ENCODE measurements at regions not wholly inside any gene's neighbourhood (a gene's known extent, or its start where the extent isn't known, plus 50 kb on each side); places are given as distances from the start of the nearest gene placed in this dataset.
A peak's percentile ranks its signal among the peaks of the same experiment; 100 is the strongest.

DNA sequence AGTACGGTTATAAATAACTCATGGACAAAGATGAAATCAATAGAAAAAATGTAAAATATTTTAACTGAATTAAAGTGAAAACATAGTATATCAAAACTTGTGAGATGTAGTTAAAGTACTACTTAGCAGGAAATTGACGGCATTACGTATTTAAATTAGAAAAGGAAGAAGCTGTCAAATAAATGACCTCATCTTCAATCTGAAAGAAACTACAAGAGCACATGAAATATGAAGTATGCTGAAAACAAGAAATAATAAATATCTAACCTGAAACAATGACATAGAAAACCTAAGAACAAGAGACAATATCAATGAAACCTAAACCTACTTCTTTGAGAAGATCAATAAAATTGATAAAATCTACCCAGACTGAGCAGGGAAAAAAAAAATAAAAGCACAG is 122.2 kb upstream of the PDE4B start:
- DNase-seq (ENCODE audit: low read depth in 1 of 2, low spot score in 1 of 2), result no peak

DNA sequence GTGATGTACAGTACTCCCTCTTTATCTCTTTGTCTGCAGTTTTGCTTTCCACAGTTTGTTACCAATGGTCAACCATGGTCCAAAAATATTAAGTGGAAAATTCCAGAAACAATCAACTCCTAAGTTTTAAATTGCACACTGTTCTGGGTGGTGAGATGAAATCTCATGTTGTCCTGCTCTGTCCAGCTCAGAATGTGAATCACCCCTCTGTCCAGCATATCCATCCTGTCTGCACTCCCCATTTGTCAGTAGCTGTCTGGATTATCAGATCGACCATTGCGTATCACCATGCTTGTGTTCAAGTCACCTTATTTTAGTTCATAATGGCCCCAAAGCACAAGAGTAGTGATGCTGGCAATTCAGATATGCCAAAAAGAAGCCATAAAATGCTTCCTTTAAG is 118.2 kb upstream of the PDE4B start:
- no peak for DNase-seq (ENCODE audit: low read depth in 1 of 2, low spot score in 1 of 2)

DNA sequence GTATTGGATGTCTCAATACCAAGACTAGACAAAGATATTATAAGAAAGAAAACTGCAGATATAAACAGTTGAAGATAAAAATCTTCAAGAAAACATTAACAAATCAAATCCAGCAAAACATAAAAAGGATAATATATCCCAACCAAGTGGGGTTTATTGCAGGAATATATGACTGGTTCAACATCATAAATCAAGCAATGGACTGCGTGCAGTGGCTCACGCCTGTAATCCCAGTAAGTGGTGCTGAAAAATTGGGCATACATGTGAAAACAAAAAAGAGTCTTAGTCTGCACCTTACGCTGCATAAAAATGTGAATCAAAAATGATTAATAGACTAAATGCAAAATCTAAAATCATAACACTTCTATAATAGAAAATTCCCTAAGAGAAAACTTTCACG is 112.9 kb upstream of the PDE4B start:
- DNase-seq (ENCODE audit: low read depth in 1 of 2, low spot score in 1 of 2), result no peak

DNA sequence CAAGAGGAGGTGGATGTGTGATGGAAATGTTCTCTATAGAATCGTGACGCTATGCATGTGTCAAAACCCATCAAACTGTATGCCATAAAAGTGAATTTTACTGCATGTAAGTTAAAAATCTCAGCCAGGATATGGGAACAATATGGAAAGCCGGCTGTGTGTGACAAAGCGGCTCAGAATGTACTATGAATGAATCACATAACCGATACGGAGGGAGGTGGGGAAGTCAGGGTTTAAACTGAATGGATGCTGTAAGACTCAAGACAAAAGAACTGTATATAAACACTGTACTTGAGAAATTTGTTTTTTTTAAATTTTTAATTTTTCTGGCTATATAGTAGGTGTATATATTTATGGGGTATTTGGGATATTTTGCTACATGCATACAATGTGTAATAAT is 111.6 kb upstream of the PDE4B start:
- DNase-seq (ENCODE audit: low read depth in 1 of 2, low spot score in 1 of 2), result no peak

DNA sequence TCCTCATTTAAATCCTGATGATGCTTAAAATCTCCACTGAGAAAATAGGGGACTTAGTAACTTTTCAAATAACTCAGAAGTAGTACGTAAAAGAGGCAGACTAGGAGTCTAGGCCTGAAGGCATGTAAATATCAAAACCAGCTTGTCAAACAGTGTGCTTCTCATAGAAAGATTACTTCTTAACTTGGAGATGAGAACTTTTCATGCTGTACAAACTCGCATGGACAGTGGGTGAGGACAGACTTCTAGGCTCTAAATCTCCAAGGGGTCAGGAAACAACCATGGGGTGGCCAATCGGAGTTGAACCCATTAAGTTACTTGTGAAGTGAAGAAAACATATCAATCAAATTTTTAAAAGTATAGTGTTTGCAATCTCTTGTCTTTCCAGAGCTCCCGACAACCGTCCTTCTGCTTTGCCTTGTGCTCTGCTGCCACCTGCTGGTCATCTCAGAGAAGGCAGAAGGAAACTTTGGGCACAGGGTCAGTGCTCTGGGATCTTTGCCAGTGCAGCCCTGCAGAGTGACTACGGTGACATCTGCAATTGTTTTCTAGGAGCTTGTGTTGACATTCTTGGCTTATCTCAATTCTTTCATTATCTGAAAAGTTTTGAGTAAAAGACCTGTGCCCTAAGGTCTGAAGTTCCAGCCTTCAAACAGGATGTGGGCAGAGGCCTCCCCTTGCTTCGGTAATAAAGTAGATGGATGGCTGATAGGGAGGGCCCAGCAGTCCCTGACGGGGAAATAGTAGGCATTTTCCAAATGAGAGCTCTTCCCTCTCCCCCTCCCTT is 105.1 kb upstream of the PDE4B start:
- DNase-seq (ENCODE audit: low read depth in 1 of 2, low spot score in 1 of 2), result peak; percentile 60 to 64

DNA sequence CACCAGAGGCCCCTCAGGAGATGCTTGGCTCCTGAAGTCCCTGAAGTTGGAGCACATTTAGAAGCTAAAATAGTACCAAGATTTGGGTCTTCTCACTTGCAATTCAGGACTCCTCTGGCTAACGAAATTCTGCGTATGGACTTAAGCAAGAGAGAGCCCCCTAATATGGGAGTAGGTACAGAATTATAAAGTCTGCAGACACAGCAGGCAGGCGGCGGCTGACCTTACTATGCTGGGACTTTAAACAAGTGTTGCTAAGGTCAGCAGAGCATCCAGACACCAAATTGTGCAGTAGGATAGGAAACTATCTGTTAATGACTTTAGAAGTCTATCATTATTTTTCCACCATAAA is 104.5 kb upstream of the PDE4B start:
- DNase-seq (ENCODE audit: low read depth in 1 of 2, low spot score in 1 of 2), result no peak

- no peak for DNase-seq (ENCODE audit: low read depth in 1 of 2, low spot score in 1 of 2)
Measured at GRCh38 chr1:65688848-65689247, 103.8 kb upstream of the PDE4B start.

GRCh38 chr1:65691152-65691900 is 101.4 kb upstream of the PDE4B start:
- DNase-seq (ENCODE audit: low read depth in 1 of 2, low spot score in 1 of 2), result no peak

DNA sequence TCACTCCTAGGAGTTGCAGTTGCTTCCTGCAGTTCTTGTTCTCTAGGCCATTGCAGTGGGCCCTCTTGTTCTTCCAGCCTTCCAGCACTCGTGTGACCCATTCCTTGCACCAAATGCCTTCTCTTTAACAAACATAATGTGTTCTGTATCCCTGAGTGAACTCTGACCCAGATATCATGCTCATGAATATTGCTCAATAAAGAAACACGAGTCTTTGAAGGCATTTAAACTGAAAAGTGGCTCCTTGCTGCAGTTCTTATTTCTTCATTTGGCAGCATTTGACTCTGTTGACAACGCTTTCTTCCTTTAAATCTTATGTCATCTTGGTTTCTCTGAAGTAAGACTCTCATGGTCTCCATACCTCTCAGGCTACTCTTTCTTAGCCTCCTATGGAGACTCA is 100.7 kb upstream of the PDE4B start:
- DNase-seq (ENCODE audit: low read depth in 1 of 2, low spot score in 1 of 2), result no peak

GRCh38 chr1:65694126-65694525 is 98.6 kb upstream of the PDE4B start:
- no peak for DNase-seq (ENCODE audit: low read depth in 1 of 2, low spot score in 1 of 2)

- no peak for DNase-seq (ENCODE audit: low read depth in 1 of 2, low spot score in 1 of 2)
Measured at GRCh38 chr1:65694933-65695332, 97.8 kb upstream of the PDE4B start.

DNA sequence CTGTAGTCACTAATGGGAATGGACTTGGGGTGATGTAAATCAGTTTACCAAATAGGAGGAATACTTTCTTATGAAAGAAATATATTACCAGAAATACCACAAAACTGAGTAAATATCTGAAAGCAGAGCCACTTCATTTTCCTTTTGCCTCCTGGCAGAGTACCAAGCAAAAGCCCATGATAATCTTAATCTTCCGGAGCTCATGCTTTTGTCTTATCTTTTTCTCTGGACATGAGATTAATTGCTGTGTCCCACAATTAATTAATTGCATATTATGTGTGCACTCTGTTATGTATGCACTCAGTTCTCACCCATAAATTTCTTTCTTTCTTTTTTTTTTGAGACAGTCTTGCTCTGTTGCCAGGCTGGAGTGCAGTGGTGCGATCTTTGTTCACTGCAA is 94.1 kb upstream of the PDE4B start:
- no peak for DNase-seq (ENCODE audit: low read depth in 1 of 2, low spot score in 1 of 2)

- no peak for DNase-seq (ENCODE audit: low read depth in 1 of 2, low spot score in 1 of 2)
Measured at GRCh38 chr1:65703853-65704252, 88.8 kb upstream of the PDE4B start.

DNA sequence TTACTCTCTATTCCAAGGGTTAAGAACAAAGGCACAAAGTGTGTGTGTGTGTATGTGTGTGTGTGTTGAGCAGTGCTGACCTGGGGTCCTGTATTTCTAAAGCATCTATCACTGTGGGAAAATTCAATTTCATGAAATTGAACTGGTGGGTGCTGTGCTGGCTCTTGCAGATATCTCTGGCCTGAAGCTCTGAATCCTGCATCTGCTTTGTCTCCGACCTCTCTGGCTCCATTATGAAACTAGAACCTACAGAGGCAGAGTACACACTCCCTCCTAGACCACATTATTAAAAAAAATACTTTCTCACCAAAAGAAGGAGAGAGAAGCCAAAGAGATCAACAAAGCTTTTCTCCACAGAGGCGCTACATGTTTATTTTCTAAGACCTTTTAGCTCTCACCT is 88.4 kb upstream of the PDE4B start:
- no peak for DNase-seq (ENCODE audit: low read depth in 1 of 2, low spot score in 1 of 2)

DNA sequence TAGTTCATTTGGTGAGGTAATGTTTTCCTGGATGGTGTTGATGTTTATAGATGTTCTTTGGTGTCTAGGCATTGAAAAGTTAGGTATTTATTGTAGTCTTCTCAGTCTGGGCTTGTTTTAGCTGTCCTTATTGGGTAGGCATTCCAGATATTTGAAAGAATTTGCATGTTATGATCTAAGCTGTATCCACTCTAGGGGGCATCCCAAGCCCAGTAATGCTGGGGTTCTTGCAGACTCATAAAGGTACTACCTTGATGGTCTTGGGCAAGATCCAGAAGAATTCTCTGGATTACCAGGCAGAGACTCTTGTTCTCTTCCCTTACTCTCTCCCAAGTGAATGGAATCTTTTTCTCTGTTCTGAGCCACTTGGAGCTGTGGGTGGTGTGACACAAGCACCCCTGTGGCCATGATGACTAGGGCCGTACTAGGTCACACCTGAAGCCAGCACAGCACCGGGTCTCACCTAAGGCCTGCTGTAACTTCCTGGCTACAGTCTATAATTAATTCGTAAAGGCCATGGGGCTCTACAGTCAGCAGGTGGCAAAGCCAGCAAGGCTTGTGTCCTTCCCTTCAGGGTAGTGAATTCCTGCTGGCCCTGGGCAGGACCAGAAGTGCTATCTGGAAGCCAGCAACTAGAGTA is 74.8 kb upstream of the PDE4B start:
- no peak for DNase-seq (ENCODE audit: low read depth in 1 of 2, low spot score in 1 of 2)

- no peak for DNase-seq (ENCODE audit: low read depth in 1 of 2, low spot score in 1 of 2)
Measured at GRCh38 chr1:65719391-65719790, 73.3 kb upstream of the PDE4B start.

GRCh38 chr1:65722461-65722860 is 70.2 kb upstream of the PDE4B start:
- DNase-seq (ENCODE audit: low read depth in 1 of 2, low spot score in 1 of 2), result no peak

GRCh38 chr1:65724151-65724550 is 68.5 kb upstream of the PDE4B start:
- no peak for DNase-seq (ENCODE audit: low read depth in 1 of 2, low spot score in 1 of 2)

DNA sequence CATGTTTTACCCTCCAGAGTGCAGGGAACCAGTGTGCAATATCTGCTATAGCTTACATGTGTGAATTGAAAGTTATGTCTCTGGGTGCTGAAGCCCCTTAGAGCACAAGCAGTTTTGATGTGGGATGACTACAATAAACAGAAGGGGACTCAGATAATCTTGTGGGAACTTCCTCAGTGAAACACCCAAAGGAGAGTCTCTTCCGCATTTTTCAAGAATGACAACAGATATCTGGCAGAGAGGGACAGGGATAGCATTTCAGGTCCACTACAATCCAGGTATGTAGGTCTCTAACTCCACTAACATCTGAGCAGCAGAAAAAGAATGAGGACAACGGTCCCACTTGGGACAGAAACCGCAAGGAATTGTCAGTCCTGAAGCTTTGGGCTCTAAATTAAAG is 67.6 kb upstream of the PDE4B start:
- DNase-seq (ENCODE audit: low read depth in 1 of 2, low spot score in 1 of 2), result no peak

- no peak for DNase-seq (ENCODE audit: low read depth in 1 of 2, low spot score in 1 of 2)
Measured at GRCh38 chr1:65728504-65728903, 64.2 kb upstream of the PDE4B start.

DNA sequence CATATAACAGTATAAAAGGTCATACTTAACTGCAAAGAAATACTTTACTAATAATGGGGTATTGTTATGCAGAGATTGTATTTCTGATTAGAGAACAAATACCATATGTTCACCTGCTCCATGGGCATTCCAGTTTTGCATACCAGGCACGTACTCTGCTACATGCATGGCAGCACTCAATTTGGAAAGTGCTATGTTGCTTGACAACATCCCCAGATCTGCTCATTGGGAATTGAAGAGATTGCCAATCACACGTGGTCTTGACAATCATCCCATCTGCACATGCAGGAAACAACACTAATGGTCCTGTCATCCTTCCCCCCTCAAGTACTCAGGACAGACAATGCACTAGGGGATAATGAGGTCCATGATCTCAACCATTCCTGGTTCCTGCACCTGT is 63.4 kb upstream of the PDE4B start:
- DNase-seq (ENCODE audit: low read depth in 1 of 2, low spot score in 1 of 2), result no peak

GRCh38 chr1:65734979-65735378 is 57.7 kb upstream of the PDE4B start:
- DNase-seq (ENCODE audit: low read depth in 1 of 2, low spot score in 1 of 2), result no peak
